GM18507 (cell line): ENCODE measurements at regions not wholly inside any gene's neighbourhood (a gene's known extent, or its start where the extent isn't known, plus 50 kb on each side); places are given as distances from the start of the nearest gene placed in this dataset.

Experiments
- DNase-seq: peaks from one replicate; pipeline ENCODE4 v3.0.0; 2011; ENCODE audit warnings: low read depth; ENCODE audit not compliant: insufficient read length; ENCODE audit errors: extremely low spot score
- FAIRE-seq: peaks from 2 replicates; lab custom pipeline; 2011; peaks lifted over from hg19 to GRCh38; lab: Jason Lieb, UNC

GRCh38 chr7:118298771-118299170 is 74.3 kb downstream of the ANKRD7 start:
- no peak for DNase-seq
- FAIRE-seq, result no peak

GRCh38 chr7:118300177-118300576 is 75.7 kb downstream of the ANKRD7 start:
- FAIRE-seq, result no peak
- DNase-seq, result no peak

- no peak for FAIRE-seq
- no peak for DNase-seq
These were observed 79.6 kb downstream of the ANKRD7 start for GRCh38 chr7:118304100-118304499.

- DNase-seq, result no peak
- no peak for FAIRE-seq
These were observed 81.2 kb downstream of the ANKRD7 start for GRCh38 chr7:118305671-118306070.

- FAIRE-seq, result peak; percentile 21
- DNase-seq, result no peak
These were observed 82.3 kb downstream of the ANKRD7 start for GRCh38 chr7:118306771-118307170.

GRCh38 chr7:118311121-118311836 is 86.8 kb downstream of the ANKRD7 start:
- FAIRE-seq (peak; percentile 72), DNase-seq (no peak)

- FAIRE-seq (peak; percentile 64), DNase-seq (no peak)
These were observed 87.5 kb downstream of the ANKRD7 start for GRCh38 chr7:118312051-118312450.

GRCh38 chr7:118312966-118313365 is 88.5 kb downstream of the ANKRD7 start:
- FAIRE-seq, result peak; percentile 59
- no peak for DNase-seq

GRCh38 chr7:118324790-118325449 is 100.4 kb downstream of the ANKRD7 start:
- no peak for DNase-seq
- no peak for FAIRE-seq

GRCh38 chr7:118325450-118325808 is 100.9 kb downstream of the ANKRD7 start:
- FAIRE-seq, result no peak
- no peak for DNase-seq

GRCh38 chr7:118327174-118327573 is 102.7 kb downstream of the ANKRD7 start:
- no peak for FAIRE-seq
- DNase-seq, result no peak

- DNase-seq (no peak), FAIRE-seq (no peak)
These were observed 104.2 kb downstream of the ANKRD7 start for GRCh38 chr7:118328505-118329211.

- FAIRE-seq (no peak), DNase-seq (no peak)
These were observed 105.9 kb downstream of the ANKRD7 start for GRCh38 chr7:118330388-118330787.

- FAIRE-seq, result no peak
These were observed 122.2 kb downstream of the ANKRD7 start for GRCh38 chr7:118346748-118347147.

GRCh38 chr7:118349604-118350003 is 125.1 kb downstream of the ANKRD7 start:
- DNase-seq, result no peak

More at GRCh38 chr7:118346748-118347147, 122.2 kb downstream of the ANKRD7 start:
- DNase-seq, result no peak

GRCh38 chr7:118350260-118350659 is 125.8 kb downstream of the ANKRD7 start:
- FAIRE-seq (no peak), DNase-seq (no peak)

More at GRCh38 chr7:118349604-118350003, 125.1 kb downstream of the ANKRD7 start:
- no peak for FAIRE-seq

- FAIRE-seq, result no peak
- DNase-seq, result no peak
These were observed 128.5 kb downstream of the ANKRD7 start for GRCh38 chr7:118352867-118353453.

- FAIRE-seq (no peak), DNase-seq (no peak)
These were observed 141.9 kb downstream of the ANKRD7 start for GRCh38 chr7:118366363-118366762.

- no peak for FAIRE-seq
- no peak for DNase-seq
These were observed 144.5 kb downstream of the ANKRD7 start for GRCh38 chr7:118368958-118369357.

- DNase-seq, result no peak
- FAIRE-seq, result no peak
These were observed 145.5 kb downstream of the ANKRD7 start for GRCh38 chr7:118369987-118370386.
